Peyer's patch (tissue), 4 donors: ENCODE measurements at regions not wholly inside any gene's neighbourhood (a gene's known extent, or its start where the extent isn't known, plus 50 kb on each side); places are given as distances from the start of the nearest gene placed in this dataset.

Experiments used
- CTCF ChIP-seq, 6 experiments: fragments of 450-650 bp in 4 of 6; fragments of 200-600 bp in 2 of 6; sonication (generic) in 1 of 6; IDR thresholded peaks; one replicate each; pipeline ENCODE4 v1.5.1; 2017 to 2019; ENCODE audit warnings: antibody characterized with exemption in 6 of 6, mild to moderate bottlenecking in 3 of 6, moderate library complexity in 1 of 6
- POLR2A ChIP-seq, 2 donors: fragments of 450-650 bp; IDR thresholded peaks; one replicate each; pipeline ENCODE4 v1.5.1; 2017; ENCODE audit warnings: antibody characterized with exemption in 2 of 2, mild to moderate bottlenecking in 2 of 2, moderate library complexity in 2 of 2

- TF ChIP-seq CTCF (IDR thresholded peaks at IDR 0.05): no peak
- no peak for TF ChIP-seq POLR2A (IDR thresholded peaks at IDR 0.05)
Measured at GRCh38 chr6:8213995-8214394, 111.6 kb upstream of the EEF1E1 start.
